GM21717 (cell line): ENCODE measurements at regions not wholly inside any gene's neighbourhood (a gene's known extent, or its start where the extent isn't known, plus 50 kb on each side); places are given as distances from the start of the nearest gene placed in this dataset.
"Not testable (repeated sequence)": the region's sequence is repeated elsewhere in the genome, so short reads cannot be mapped to it uniquely, and the experiment has no call there.

Experiments
- ATAC-seq: cut with Tn5 transposase; IDR thresholded peaks from one replicate; pipeline ENCODE4 v1.9.1; 2021; ENCODE audit warnings: mild to moderate bottlenecking, moderate library complexity; ENCODE audit not compliant: unreplicated experiment

DNA sequence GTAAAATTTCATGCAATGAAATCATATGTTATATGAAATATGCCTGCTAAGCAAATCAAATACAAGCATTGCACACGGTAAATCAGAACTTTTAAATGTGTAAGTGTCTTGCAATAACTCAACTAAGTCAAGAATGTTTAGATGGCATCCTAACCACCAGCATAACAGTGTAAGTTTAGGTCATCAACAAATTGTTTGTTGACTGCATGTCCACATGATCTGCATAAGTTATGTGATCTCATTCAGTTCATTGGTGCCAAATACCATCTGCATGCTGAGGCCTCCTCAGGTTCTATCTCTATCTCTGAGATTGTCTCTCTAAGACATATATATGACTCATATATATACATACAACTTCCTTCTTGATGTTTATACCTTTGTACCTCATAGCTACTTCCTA lies 159.6 kb upstream of the STK32A start:
- ATAC-seq = no peak

DNA sequence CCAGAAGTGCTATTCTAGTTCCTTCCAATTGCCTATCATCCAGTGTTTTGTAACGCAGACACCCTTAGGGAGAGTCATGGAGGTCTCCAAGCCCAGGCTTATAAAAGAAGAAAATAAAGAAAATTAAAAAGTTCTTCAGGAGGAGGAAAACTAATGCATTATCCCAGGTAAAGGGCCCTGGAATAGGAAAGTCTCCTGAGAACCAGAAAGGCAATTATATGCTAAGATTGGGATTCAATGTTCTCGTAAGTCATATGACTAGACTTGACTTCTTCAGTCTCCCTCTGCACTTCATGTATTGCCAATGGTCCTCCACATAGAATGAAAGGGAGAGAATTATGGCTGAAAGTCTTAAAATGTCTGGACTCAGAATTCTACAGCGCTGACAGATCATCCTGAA lies 154.4 kb upstream of the STK32A start:
- no peak for ATAC-seq

- no peak for ATAC-seq
Observed at GRCh38 chr5:147081311-147081764, 153.5 kb upstream of the STK32A start.

- no peak for ATAC-seq
Observed at GRCh38 chr5:147084702-147085101, 150.1 kb upstream of the STK32A start.

GRCh38 chr5:147085409-147085808 lies 149.4 kb upstream of the STK32A start:
- no peak for ATAC-seq

DNA sequence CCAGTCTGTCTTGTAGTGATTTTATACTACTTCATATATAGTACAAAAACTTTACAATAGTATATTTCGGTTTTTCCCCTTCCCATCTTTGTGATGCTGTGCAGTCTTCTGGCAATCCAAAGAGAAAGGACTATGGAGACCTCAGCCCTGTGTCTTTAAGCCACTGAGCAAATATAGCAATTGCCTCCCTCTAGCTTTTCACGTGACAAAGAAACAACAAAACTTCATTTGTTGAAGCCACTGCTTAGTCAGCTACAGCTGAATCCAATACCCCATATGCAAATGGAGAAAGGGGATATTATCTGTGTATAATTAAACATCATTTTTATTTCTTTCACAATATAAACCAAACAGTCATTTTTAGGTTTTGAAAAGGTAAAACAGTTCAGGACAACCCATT lies 142.8 kb upstream of the STK32A start:
- no peak for ATAC-seq

DNA sequence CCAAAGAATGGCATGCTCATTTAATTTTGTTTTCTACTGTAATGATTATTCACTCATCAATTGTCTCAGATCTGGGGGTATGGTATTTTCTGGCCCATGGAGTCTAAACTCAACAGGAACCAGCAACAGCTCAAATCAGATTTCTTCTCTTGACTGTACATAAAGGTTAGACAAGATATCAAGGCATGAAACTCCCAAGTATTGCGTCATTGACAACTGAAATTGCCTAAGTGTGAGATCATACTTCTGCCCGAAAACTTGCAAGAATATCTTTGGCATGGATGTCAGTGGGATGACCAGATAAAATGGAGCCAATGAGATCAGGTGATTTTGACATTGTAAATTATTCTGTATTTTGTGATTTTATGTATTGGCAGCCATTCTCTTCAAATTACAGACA lies 141.7 kb upstream of the STK32A start:
- ATAC-seq = no peak

DNA sequence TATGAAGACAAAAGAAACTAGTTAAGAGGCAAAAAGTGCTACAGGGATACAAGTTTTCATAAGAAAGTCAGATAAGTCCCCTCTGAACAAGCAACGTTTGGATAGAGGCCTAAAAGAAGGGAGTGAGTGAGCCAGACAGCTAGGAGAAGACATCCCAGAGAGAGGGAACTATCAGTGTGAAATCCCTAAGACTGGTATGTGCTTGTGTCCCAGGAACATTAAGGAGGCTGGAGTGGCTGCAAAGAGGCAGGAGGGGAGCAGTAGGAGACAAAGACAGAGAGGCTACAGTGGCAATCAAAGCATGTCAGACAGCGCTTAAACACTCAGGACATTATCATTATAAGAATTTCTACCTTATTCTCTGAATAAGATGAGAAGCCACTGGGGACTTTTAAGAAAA lies 139.1 kb upstream of the STK32A start:
- ATAC-seq = no peak

DNA sequence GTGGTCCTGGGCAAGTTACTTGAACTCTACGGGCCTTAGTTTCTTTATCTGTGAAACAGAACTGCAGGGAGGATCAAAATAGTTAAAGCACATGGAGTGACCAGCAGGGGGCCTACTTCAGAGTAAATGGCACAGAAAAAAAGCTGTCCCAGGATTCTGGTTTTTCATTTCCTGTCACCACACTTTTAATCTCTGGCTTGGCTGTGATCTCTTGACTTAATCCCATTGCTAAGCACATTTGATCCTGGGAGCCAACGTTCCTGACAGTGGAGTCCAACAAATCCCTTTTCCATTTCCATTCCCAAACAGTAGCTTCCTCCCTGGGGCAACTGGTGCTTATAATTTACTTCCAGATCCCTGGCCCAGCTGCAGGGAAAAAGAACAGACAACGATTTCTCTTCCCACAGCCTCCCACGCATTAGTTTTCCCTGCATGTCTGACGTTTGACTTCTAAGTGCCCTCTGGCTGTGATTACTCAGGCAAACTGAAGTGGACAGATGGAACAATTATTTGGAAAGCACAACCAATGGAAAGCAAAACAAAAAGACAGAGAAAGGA lies 136.5 kb upstream of the STK32A start:
- ATAC-seq = no peak

DNA sequence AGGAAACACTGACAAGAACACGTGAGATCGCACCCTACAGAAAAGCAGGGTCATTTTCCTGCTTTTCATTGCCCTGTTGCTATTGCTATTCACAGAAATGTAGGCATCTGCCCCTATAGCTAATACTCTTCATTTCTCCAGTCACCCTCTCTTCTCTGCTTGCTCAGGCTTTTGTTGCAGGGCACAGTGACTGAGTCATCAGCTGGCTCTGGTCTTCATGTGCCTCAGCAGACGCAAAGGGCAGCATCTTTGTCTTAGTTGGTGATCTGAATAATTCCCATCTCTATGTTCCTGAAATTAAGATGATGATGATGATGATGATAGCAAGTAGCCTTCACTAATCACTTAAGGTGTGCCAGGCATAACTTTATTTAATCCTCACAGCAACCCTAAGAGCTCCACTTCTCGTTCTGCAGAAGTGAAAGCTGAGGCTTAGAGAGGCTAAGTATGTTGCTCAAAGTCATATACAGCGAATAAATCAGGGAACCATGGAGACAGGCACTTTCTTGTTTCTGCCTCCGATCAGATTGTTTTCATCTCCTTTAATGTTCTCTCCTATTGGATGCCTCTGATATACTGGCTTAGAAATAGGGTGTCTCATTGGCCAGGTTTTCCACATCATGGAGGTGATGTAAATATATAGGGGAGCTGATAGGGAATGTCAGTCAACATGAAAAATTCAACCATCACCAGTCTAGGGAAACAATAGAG lies 133.0 kb upstream of the STK32A start:
- no peak for ATAC-seq

GRCh38 chr5:147112899-147113298 lies 121.9 kb upstream of the STK32A start:
- no peak for ATAC-seq

DNA sequence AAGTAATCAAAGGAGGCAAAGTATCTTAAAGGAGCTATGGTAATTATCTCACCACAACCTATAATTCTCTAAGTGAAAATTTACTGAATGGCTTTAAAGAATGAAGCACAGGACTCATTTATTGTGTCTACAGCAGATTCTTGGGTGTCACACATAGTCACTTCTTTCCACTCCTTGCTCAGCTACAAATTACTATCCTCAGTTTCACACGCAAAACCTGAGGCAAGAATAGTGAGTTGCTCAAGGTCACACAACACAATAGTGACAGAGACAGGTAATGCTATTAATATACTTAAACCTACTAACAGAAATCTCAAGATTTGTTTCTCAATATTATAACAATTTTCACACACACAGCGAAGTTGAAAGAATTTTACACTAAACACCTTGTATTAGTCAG lies 120.9 kb upstream of the STK32A start:
- no peak for ATAC-seq

DNA sequence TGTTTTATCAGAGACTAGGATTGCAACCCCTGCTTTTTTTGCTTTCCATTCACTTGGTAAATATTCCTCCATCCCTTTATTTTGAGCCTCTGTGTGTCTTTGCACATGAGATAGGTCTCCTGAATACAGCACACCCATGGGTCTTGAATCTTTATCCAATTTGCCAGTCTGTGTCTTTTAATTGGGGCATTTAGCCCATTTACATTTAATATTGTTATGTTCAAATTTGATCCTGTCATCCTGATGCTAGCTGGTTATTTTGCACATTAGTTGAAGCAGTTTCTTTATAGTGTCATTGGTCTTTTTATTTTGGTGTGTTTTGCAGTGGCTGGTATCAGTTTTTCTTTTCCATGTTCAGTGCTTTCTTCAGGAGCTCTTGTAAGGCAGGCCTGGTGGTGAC lies 95.1 kb upstream of the STK32A start:
- not testable (repeated sequence) for ATAC-seq

- ATAC-seq = no peak
Observed at GRCh38 chr5:147140558-147140957, 94.3 kb upstream of the STK32A start.

GRCh38 chr5:147141580-147141979 lies 93.2 kb upstream of the STK32A start:
- not testable (repeated sequence) for ATAC-seq

GRCh38 chr5:147143215-147143614 lies 91.6 kb upstream of the STK32A start:
- ATAC-seq = no peak

DNA sequence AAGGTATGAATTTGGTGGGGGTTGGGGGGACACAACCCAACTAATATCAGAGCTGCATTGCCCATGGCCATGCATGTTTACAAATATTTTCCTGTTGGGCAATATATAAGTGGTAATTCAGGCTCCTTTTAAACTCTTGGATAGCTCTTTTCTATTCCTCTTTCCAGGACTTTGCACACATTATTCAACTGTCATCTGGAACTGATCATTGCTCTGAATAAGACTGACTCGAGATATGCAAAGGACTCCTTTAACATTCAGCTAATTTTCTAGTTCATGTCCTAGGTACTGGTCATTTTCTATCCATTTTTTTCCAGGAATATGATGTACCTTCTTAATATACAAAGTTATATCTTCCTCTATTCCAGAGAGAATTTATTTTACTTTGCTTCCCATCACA lies 89.5 kb upstream of the STK32A start:
- no peak for ATAC-seq

DNA sequence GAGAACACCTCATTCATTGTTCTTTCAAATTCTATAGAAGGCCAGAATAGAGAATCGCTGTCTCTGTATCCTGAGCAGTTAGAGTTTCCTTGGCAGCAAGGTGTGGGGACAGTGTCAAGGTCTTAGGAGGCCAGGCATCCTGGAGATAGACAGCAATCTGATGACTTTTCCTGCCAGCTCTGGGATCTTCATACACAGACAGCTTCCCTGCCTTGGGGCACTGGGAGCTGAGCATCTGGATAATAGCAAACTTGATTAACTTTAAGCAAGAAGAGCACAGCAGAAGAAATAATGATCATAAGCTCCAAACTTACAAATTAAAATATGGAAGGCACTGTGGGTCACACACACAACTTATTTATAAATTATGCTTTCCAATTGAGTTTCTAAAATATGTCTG lies 86.1 kb upstream of the STK32A start:
- ATAC-seq = no peak

GRCh38 chr5:147152086-147152485 lies 82.7 kb upstream of the STK32A start:
- ATAC-seq = no peak

DNA sequence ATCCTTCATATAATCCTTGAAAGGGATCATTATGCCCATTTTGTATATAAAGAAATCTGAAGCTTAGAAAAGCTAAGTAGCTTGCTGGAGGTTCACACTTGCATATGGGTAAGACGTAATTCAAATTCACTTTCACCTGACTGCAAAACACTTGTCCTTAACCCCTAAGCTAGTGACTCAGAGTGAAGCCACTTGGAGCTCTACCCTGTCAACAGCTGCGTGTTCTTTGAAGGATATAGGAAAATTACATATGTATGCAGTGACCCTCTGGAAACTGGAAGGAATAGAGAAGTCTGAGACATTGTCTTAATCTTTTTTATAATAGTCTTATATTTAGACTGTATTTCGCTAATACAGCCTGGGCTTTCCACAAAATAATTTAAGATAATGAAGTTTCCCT lies 80.0 kb upstream of the STK32A start:
- no peak for ATAC-seq

DNA sequence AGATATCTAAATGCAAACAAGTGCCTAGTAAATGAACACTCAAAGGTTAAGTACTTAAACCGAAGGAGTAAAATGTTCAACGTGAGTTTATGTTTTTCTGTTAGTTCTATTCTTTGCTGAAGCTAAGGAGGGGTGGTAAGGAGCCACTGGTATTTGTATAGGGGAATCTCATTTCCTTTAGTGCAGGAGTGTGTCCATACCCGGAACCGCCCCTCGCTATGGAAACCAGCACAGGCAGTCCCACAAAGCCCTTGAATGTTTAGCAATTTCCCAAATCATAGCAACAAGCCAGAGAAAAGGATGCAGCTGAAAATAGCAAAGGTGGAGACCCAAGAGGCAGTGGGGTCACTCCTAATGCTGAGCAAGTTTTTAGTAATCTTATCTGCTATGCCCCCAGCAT lies 78.8 kb upstream of the STK32A start:
- ATAC-seq = no peak

DNA sequence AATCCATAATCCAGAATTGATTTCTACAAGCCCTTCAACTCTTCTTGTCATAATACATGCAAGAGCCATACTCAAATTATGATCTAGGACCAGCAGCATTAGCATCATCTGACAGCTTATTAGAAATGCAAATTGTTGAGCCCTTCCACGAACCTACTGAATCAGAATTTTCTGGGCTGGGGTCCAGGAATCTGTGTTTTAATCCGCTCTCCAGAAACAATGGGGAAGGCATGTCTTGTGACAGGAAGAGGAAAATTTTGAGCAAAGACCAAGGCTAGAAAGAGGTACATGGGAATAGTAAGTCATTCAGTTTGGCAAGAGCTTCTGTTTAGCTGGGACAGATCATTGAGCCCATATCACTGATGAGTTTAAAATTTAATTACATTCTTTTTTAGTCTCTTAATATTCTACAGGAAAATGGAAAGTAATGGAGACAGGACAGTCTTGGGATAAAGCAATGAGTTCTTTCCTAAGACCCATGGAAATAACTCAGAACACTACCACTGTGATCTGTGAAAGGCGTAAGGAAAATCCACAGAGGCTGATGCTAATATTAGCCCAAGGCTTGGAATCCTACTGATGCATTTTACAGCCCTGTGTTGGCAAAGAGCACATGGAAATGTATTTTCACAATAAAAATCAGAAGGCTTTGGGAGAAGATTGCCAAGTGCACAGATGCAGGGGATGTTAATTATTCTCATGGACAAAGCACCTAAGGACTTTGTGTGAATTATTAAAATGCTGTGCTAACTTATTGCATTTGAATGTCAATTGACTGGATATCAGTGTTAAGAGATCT lies 73.7 kb upstream of the STK32A start:
- no peak for ATAC-seq
